Neural progenitor cell (in vitro differentiated cells): ENCODE measurements at regions not wholly inside any gene's neighbourhood (a gene's known extent, or its start where the extent isn't known, plus 50 kb on each side); places are given as distances from the start of the nearest gene placed in this dataset.

ENCODE experiments used
- DNase-seq: peaks from one replicate; pipeline ENCODE4 v3.0.0-alpha.2; 2016; ENCODE audit warnings: low spot score
- H2AFZ ChIP-seq: fragments of 200-600 bp; sonication (generic); replicated peaks from 2 replicates; pipeline ENCODE4 v1.6.1; 2016; ENCODE audit warnings: antibody characterized with exemption
- H3F3A ChIP-seq: fragments of 200-600 bp; sonication (generic); 2 replicates; pipeline ENCODE4 v1.6.1; 2016; ENCODE audit warnings: antibody characterized with exemption, low read depth
- H3K27ac ChIP-seq: fragments of 200-600 bp; sonication (generic); 2 replicates; pipeline ENCODE4 v1.5.1; 2016; ENCODE audit warnings: mild to moderate bottlenecking
- H3K27me3 ChIP-seq: fragments of 200-600 bp; sonication (generic); 2 replicates; pipeline ENCODE4 v1.6.1; 2016; ENCODE audit warnings: mild to moderate bottlenecking, moderate library complexity
- H3K36me3 ChIP-seq: fragments of 200-600 bp; sonication (generic); 2 replicates; pipeline ENCODE4 v1.5.1; 2016
- H3K4me1 ChIP-seq: fragments of 200-600 bp; sonication (generic); 2 replicates; pipeline ENCODE4 v1.6.1; 2016; ENCODE audit warnings: mixed run types
- H3K4me2 ChIP-seq: fragments of 200-600 bp; sonication (generic); 2 replicates; pipeline ENCODE4 v1.6.1; 2016
- H3K4me3 ChIP-seq: fragments of 200-600 bp; sonication (generic); 2 replicates; pipeline ENCODE4 v1.5.1; 2016
- H3K79me2 ChIP-seq: fragments of 200-600 bp; sonication (generic); 2 replicates; pipeline ENCODE4 v1.6.1; 2016; ENCODE audit warnings: low read depth
- H3K9ac ChIP-seq: fragments of 200-600 bp; sonication (generic); 2 replicates; pipeline ENCODE4 v1.6.1; 2016
- H3K9me3 ChIP-seq: fragments of 200-600 bp; sonication (generic); 2 replicates; pipeline ENCODE4 v1.5.1; 2016; ENCODE audit warnings: low read depth
- H4K20me1 ChIP-seq: fragments of 200-600 bp; sonication (generic); 2 replicates; pipeline ENCODE4 v1.6.1; 2016; ENCODE audit warnings: low read depth
- H3K27ac Mint-ChIP-seq: 3 replicates; pipeline ENCODE4 v1.8.0; 2021; ENCODE audit warnings: mixed read lengths
- H3K27me3 Mint-ChIP-seq: 2 replicates; pipeline ENCODE4 v1.8.0; 2022; ENCODE audit warnings: low read depth, mild to moderate bottlenecking, inconsistent platforms, moderate library complexity, mixed read lengths; ENCODE audit not compliant: insufficient read depth
- H3K36me3 Mint-ChIP-seq: 3 replicates; pipeline ENCODE4 v1.8.0; 2021; ENCODE audit warnings: mixed read lengths
- H3K4me1 Mint-ChIP-seq: 3 replicates; pipeline ENCODE4 v1.8.0; 2021; ENCODE audit warnings: mixed read lengths
- H3K4me3 Mint-ChIP-seq: 3 replicates; pipeline ENCODE4 v1.8.0; 2021; ENCODE audit warnings: mild to moderate bottlenecking, moderate library complexity, mixed read lengths
- H3K9me3 Mint-ChIP-seq: 3 replicates; pipeline ENCODE4 v1.8.0; 2020; ENCODE audit warnings: mixed read lengths
- CTCF ChIP-seq: fragments of 200-600 bp; sonication (generic); IDR thresholded peaks from 2 replicates; pipeline ENCODE4 v1.5.1; 2017; ENCODE audit warnings: antibody characterized with exemption, mild to moderate bottlenecking
- EZH2 ChIP-seq: fragments of 200-600 bp; sonication (generic); IDR thresholded peaks from 2 replicates; pipeline ENCODE4 v1.6.1; 2017; ENCODE audit warnings: antibody characterized with exemption, mild to moderate bottlenecking, moderate library complexity
- EZH2phosphoT487 ChIP-seq: fragments of 200-600 bp; sonication (generic); IDR thresholded peaks from 2 replicates; pipeline ENCODE4 v1.6.1; 2017; ENCODE audit warnings: antibody characterized with exemption

DNA sequence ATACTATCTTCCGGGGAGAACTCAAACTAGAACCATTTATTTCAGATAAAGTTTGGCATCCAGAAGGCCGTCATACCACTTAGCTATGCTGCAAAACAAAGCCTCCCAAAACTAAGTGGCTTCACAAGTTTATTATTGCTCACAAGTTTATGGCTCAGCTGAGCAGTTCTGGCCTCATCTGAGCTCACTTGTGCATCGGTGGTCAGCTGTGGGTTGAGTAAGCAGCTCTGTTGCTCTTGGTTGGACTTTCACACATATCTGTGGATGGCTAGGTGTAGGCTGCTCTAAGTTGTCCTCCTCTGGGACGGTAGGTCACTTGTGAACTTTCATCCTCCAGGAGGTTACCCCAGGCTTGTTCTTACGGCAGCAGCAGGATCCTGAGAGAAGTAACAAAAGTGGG lies 162.7 kb downstream of the BTG1 start:
- Histone ChIP-seq H2AFZ (no peak overlapping the region), H3K36me3 (no peaks in the 10 kb centered on the region), H3K4me1 (peaks cover 8% of the 10 kb centered on the region), H3K9ac (no peak overlapping the region), H3K4me2 (no peak overlapping the region), H3K79me2 (no peaks in the 10 kb centered on the region), H3F3A (no peaks in the 10 kb centered on the region), H3K9me3 (no peaks in the 10 kb centered on the region), H3K4me3 (no peak overlapping the region), H4K20me1 (peaks cover 3% of the 10 kb centered on the region), H3K27ac (no peak overlapping the region), H3K27me3 (no peaks in the 10 kb centered on the region)
- Mint-ChIP-seq H3K36me3 (no peaks in the 10 kb centered on the region), H3K4me3 (no peak overlapping the region), H3K4me1 (peaks cover 25% of the 10 kb centered on the region), H3K27me3 (no peaks in the 10 kb centered on the region), H3K27ac (no peak overlapping the region), H3K9me3 (no peaks in the 10 kb centered on the region)
- no peak for DNase-seq
- TF ChIP-seq CTCF, result no peak
- TF ChIP-seq EZH2, result no peak
- no peak for TF ChIP-seq EZH2phosphoT487

- no peaks in the 10 kb centered on the region for H3K27me3 ChIP-seq
- H2AFZ ChIP-seq, result no peak overlapping the region
- TF ChIP-seq EZH2, result no peak
- no peak for TF ChIP-seq EZH2phosphoT487
- TF ChIP-seq CTCF, result no peak
- no peak overlapping the region for H3K4me3 Mint-ChIP-seq
- no peak overlapping the region for H3K9ac ChIP-seq
- H3K4me3 ChIP-seq, result no peak overlapping the region
- H3K4me1 Mint-ChIP-seq, result peaks cover 9% of the 10 kb centered on the region
- no peaks in the 10 kb centered on the region for H3K9me3 Mint-ChIP-seq
- no peak overlapping the region for H3K27ac Mint-ChIP-seq
- no peaks in the 10 kb centered on the region for H3K36me3 Mint-ChIP-seq
- no peak overlapping the region for H3K4me2 ChIP-seq
- H3K4me1 ChIP-seq, result no peaks in the 10 kb centered on the region
- H3K27me3 Mint-ChIP-seq, result no peaks in the 10 kb centered on the region
- H4K20me1 ChIP-seq, result no peaks in the 10 kb centered on the region
- H3K9me3 ChIP-seq, result no peaks in the 10 kb centered on the region
- no peaks in the 10 kb centered on the region for H3K79me2 ChIP-seq
- H3K36me3 ChIP-seq, result no peaks in the 10 kb centered on the region
- H3K27ac ChIP-seq, result no peak overlapping the region
- no peaks in the 10 kb centered on the region for H3F3A ChIP-seq
- DNase-seq, result no peak
Measured at GRCh38 chr12:91980389-91980821, 165.2 kb downstream of the BTG1 start.

- H4K20me1 ChIP-seq, result no peaks in the 10 kb centered on the region
- H3K36me3 ChIP-seq, result no peaks in the 10 kb centered on the region
- H3K9ac ChIP-seq, result no peak overlapping the region
- no peaks in the 10 kb centered on the region for H3F3A ChIP-seq
- H3K27ac ChIP-seq, result no peak overlapping the region
- Mint-ChIP-seq H3K36me3 (no peaks in the 10 kb centered on the region), H3K27ac (no peak overlapping the region), H3K4me3 (no peak overlapping the region), H3K27me3 (no peaks in the 10 kb centered on the region), H3K4me1 (peaks cover 2% of the 10 kb centered on the region), H3K9me3 (no peaks in the 10 kb centered on the region)
- DNase-seq, result no peak
- TF ChIP-seq EZH2phosphoT487 (no peak), CTCF (no peak), EZH2 (no peak)
- no peaks in the 10 kb centered on the region for H3K9me3 ChIP-seq
- no peaks in the 10 kb centered on the region for H3K79me2 ChIP-seq
- no peak overlapping the region for H3K4me3 ChIP-seq
- no peak overlapping the region for H2AFZ ChIP-seq
- H3K4me1 ChIP-seq, result no peaks in the 10 kb centered on the region
- no peaks in the 10 kb centered on the region for H3K27me3 ChIP-seq
- no peak overlapping the region for H3K4me2 ChIP-seq
Measured at GRCh38 chr12:91978143-91978542, 167.5 kb downstream of the BTG1 start.

GRCh38 chr12:91975891-91976290 lies 169.8 kb downstream of the BTG1 start:
- H3K27ac Mint-ChIP-seq, result no peak overlapping the region
- peaks cover 2% of the 10 kb centered on the region for H3K4me1 Mint-ChIP-seq
- Histone ChIP-seq H3K9me3 (no peaks in the 10 kb centered on the region), H3K79me2 (no peaks in the 10 kb centered on the region), H4K20me1 (no peaks in the 10 kb centered on the region), H3K27me3 (no peaks in the 10 kb centered on the region), H3K27ac (no peak overlapping the region), H3K4me3 (no peak overlapping the region), H3K36me3 (no peaks in the 10 kb centered on the region), H3K9ac (no peak overlapping the region), H3K4me2 (no peak overlapping the region), H3K4me1 (no peaks in the 10 kb centered on the region), H2AFZ (no peak overlapping the region), H3F3A (no peaks in the 10 kb centered on the region)
- no peak overlapping the region for H3K4me3 Mint-ChIP-seq
- peaks cover 2% of the 10 kb centered on the region for H3K9me3 Mint-ChIP-seq
- no peak for DNase-seq
- H3K27me3 Mint-ChIP-seq, result no peaks in the 10 kb centered on the region
- TF ChIP-seq EZH2, result no peak
- no peak for TF ChIP-seq EZH2phosphoT487
- no peak for TF ChIP-seq CTCF
- peaks cover 5% of the 10 kb centered on the region for H3K36me3 Mint-ChIP-seq
